GM12878 (cell line): ENCODE measurements at regions not wholly inside any gene's neighbourhood (a gene's known extent, or its start where the extent isn't known, plus 50 kb on each side); places are given as distances from the start of the nearest gene placed in this dataset.

Experiments
- ATAC-seq: fragments of 200-7000 bp; cut with Tn5 transposase; 3 replicates; pipeline ENCODE4 v1.9.1; 2020; ENCODE audit warnings: mild to moderate bottlenecking, moderate library complexity
- BruUV-seq: library from RNA; stranded (reverse); fragments of 400-500 nt; replicated peaks from 2 replicates; lab custom pipeline; 2021; lab: Mats Ljungman, UMichigan
- CTCF ChIA-PET: fragments of 300-600 bp; sonication (Branson Sonifier 250); formaldehyde crosslinking; extraction: SDS; loops from one replicate; lab custom pipeline; 2021; ENCODE audit warnings: inconsistent platforms; lab: Yijun Ruan, JAX
- POLR2A ChIA-PET: fragments of 350-600 bp; formaldehyde crosslinking; extraction: SDS; loops from one replicate; lab custom pipeline; 2021; ENCODE audit warnings: inconsistent platforms; lab: Charles Lee
- RAD21 ChIA-PET: fragments of 300-600 bp; sonication (Branson Sonifier 250); formaldehyde crosslinking; loops from one replicate; lab custom pipeline; 2023; ENCODE audit warnings: antibody characterized with exemption; ENCODE audit not compliant: unreplicated experiment; lab: Charles Lee
- SMC1A ChIA-PET: fragments of 300-600 bp; sonication (Branson Sonifier 250); formaldehyde crosslinking; loops from one replicate; lab custom pipeline; 2023; ENCODE audit not compliant: unreplicated experiment, uncharacterized antibody; lab: Charles Lee
- DNase-seq: peaks from one replicate; pipeline ENCODE4 v3.0.0-alpha.2; 2011; ENCODE audit warnings: low read depth, low spot score
- FAIRE-seq: peaks from 3 replicates; lab custom pipeline; 2011; peaks lifted over from hg19 to GRCh38; lab: Jason Lieb, UNC
- H2AFZ ChIP-seq: 2 replicates; pipeline ENCODE4 v1.6.0; 2011; ENCODE audit warnings: low read depth, low read length, control low read depth; ENCODE audit not compliant: control insufficient read depth
- H3K27ac ChIP-seq: 2 replicates; pipeline ENCODE4 v1.5.1; 2011; ENCODE audit warnings: control low read depth; ENCODE audit not compliant: control insufficient read depth, insufficient read depth
- H3K27me3 ChIP-seq, 2 experiments: replicated peaks in 1 of 2; 2 replicates each; pipeline versions ENCODE4 v1.6.0 to v1.6.1; 2011; ENCODE audit warnings: low read length in 1 of 2; ENCODE audit not compliant: control insufficient read depth in 2 of 2, insufficient read depth in 2 of 2
- H3K36me3 ChIP-seq, 2 experiments: 2 replicates each; pipeline ENCODE4 v1.5.1; 2011; ENCODE audit warnings: low read length in 1 of 2; ENCODE audit not compliant: control insufficient read depth in 2 of 2, insufficient read depth in 2 of 2
- H3K4me1 ChIP-seq: 2 replicates; pipeline ENCODE4 v1.6.1; 2011; ENCODE audit warnings: mild to moderate bottlenecking, low read length, moderate library complexity, mixed read lengths; ENCODE audit not compliant: control insufficient read depth, insufficient read depth
- H3K4me2 ChIP-seq: 2 replicates; pipeline ENCODE4 v1.6.0; 2011; ENCODE audit warnings: control low read depth; ENCODE audit not compliant: control insufficient read depth, insufficient read depth
- H3K4me3 ChIP-seq: fragments of 200-600 bp; sonication (generic); 2 replicates; pipeline ENCODE4 v1.5.1; 2016
- H3K79me2 ChIP-seq: 2 replicates; pipeline ENCODE4 v1.6.0; 2011; ENCODE audit warnings: low read length; ENCODE audit not compliant: control insufficient read depth, insufficient read depth
- H3K9ac ChIP-seq: 2 replicates; pipeline ENCODE4 v1.8.0; 2011; ENCODE audit warnings: low read length, control low read depth, mixed read lengths; ENCODE audit not compliant: control insufficient read depth, insufficient read depth
- H3K9me3 ChIP-seq: replicated peaks from 3 replicates; pipeline ENCODE4 v1.5.1; 2011; ENCODE audit warnings: mild to moderate bottlenecking, low read length; ENCODE audit not compliant: control insufficient read depth, insufficient read depth
- H4K20me1 ChIP-seq: 2 replicates; pipeline ENCODE4 v1.6.0; 2011; ENCODE audit not compliant: control insufficient read depth, insufficient read depth
- ATF2 ChIP-seq: IDR thresholded peaks from 2 replicates; pipeline ENCODE4 v1.6.1; 2012; ENCODE audit warnings: low read length, inconsistent platforms
- BRCA1 ChIP-seq: IDR thresholded peaks from 2 replicates; pipeline ENCODE4 v1.6.1; 2011; ENCODE audit warnings: low read depth, low read length, improper control_type of control experiment
- DPF2 ChIP-seq: fragments of 450-650 bp; IDR thresholded peaks from 2 replicates; pipeline ENCODE4 v1.6.1; 2017; ENCODE audit warnings: mild to moderate bottlenecking
- GABPA ChIP-seq: IDR thresholded peaks from 2 replicates; pipeline ENCODE4 v1.6.1; 2014; ENCODE audit warnings: antibody characterized with exemption, low read depth, mild to moderate bottlenecking, inconsistent platforms
- IRF4 ChIP-seq: IDR thresholded peaks from 2 replicates; pipeline ENCODE4 v1.6.1; 2011; ENCODE audit warnings: low read depth, low read length
- IRF5 ChIP-seq: fragments of 450-650 bp; IDR thresholded peaks from 2 replicates; pipeline ENCODE4 v1.6.1; 2017; ENCODE audit warnings: borderline replicate concordance
- REST ChIP-seq: IDR thresholded peaks from 2 replicates; pipeline ENCODE4 v1.6.1; 2012; ENCODE audit warnings: mild to moderate bottlenecking, low read depth, low read length
- SP1 ChIP-seq: IDR thresholded peaks from one replicate; pipeline ENCODE4 v1.6.1; 2011; ENCODE audit warnings: low read depth, low read length
- ZNF24 ChIP-seq: fragments of 450-650 bp; IDR thresholded peaks from 2 replicates; pipeline ENCODE4 v1.6.1; 2017; ENCODE audit warnings: antibody characterized with exemption, mild to moderate bottlenecking
- ZNF622 ChIP-seq: fragments of 450-650 bp; IDR thresholded peaks from 2 replicates; pipeline ENCODE4 v1.6.1; 2017; ENCODE audit warnings: mild to moderate bottlenecking, inconsistent platforms
- ZZZ3 ChIP-seq: IDR thresholded peaks from 2 replicates; pipeline ENCODE4 v1.6.1; 2011; ENCODE audit warnings: low read depth; ENCODE audit not compliant: control insufficient read depth, insufficient read length
- WGBS: methylation state at CpG from one replicate; pipeline ENCODE4 v1.1.6; 2016; ENCODE audit warnings: low lambda C conversion rate; ENCODE audit not compliant: insufficient replicate concordance, insufficient coverage; ENCODE audit errors: missing lambda C conversion rate; 5-methylcytosine and 5-hydroxymethylcytosine counted together
- in situ Hi-C: fragments of 300-500 bp; cut with MboI; formaldehyde crosslinking; loops from 9 replicates; pipeline ENCODE4 v1.14.3; 2018; ENCODE audit warnings: mixed read lengths
- intact Hi-C: fragments of 100-400 bp; cut with micrococcal nuclease; formaldehyde crosslinking; loops from one replicate; pipeline ENCODE4 v1.14.2; 2022; ENCODE audit not compliant: unreplicated experiment
- TF ChIP-seq, protein P1 (sequence below): fragments of 450-650 bp; IDR thresholded peaks from 2 replicates; pipeline ENCODE4 v1.6.1; 2016; ENCODE audit warnings: mild to moderate bottlenecking, moderate library complexity, borderline replicate concordance
- TF ChIP-seq, protein P2 (sequence below): fragments of 450-650 bp; IDR thresholded peaks from 2 replicates; pipeline ENCODE4 v1.6.1; 2017; ENCODE audit warnings: low read depth, mild to moderate bottlenecking, moderate library complexity

- H3K9me3 ChIP-seq = no peaks in the 10 kb centered on the region; the same call in 2 of the 3 replicates
- ChIA-PET SMC1A (no interaction called here), CTCF (interaction anchor here (0.6 kb wide), 1 partner anchor 385 kb away, joined by 3 read pairs; no protein-coding TSS in a partner anchor), POLR2A (no interaction called here), RAD21 (no interaction called here)
- H3K79me2 ChIP-seq = no peaks in the 10 kb centered on the region
- H3K36me3 ChIP-seq = no peaks in the 10 kb centered on the region
- no peak for FAIRE-seq
- no peaks in the 10 kb centered on the region for H3K27me3 ChIP-seq
- in situ Hi-C loops = no loop called here
- H3K4me1 ChIP-seq = no peaks in the 10 kb centered on the region
- H3K9ac ChIP-seq = no peak overlapping the region
- no peak overlapping the region for H3K4me2 ChIP-seq
- H4K20me1 ChIP-seq = no peaks in the 10 kb centered on the region
- ATAC-seq = no peak
- BruUV-seq = no TSS peak
- H3K27ac ChIP-seq = no peak overlapping the region
- no peak overlapping the region for H2AFZ ChIP-seq
- 18% methylated on average over 7 of the region's 7 CpGs for WGBS
- intact Hi-C loops = no loop called here
- DNase-seq = no peak
- no peak overlapping the region for H3K4me3 ChIP-seq
- TF ChIP-seq, protein P1, sequence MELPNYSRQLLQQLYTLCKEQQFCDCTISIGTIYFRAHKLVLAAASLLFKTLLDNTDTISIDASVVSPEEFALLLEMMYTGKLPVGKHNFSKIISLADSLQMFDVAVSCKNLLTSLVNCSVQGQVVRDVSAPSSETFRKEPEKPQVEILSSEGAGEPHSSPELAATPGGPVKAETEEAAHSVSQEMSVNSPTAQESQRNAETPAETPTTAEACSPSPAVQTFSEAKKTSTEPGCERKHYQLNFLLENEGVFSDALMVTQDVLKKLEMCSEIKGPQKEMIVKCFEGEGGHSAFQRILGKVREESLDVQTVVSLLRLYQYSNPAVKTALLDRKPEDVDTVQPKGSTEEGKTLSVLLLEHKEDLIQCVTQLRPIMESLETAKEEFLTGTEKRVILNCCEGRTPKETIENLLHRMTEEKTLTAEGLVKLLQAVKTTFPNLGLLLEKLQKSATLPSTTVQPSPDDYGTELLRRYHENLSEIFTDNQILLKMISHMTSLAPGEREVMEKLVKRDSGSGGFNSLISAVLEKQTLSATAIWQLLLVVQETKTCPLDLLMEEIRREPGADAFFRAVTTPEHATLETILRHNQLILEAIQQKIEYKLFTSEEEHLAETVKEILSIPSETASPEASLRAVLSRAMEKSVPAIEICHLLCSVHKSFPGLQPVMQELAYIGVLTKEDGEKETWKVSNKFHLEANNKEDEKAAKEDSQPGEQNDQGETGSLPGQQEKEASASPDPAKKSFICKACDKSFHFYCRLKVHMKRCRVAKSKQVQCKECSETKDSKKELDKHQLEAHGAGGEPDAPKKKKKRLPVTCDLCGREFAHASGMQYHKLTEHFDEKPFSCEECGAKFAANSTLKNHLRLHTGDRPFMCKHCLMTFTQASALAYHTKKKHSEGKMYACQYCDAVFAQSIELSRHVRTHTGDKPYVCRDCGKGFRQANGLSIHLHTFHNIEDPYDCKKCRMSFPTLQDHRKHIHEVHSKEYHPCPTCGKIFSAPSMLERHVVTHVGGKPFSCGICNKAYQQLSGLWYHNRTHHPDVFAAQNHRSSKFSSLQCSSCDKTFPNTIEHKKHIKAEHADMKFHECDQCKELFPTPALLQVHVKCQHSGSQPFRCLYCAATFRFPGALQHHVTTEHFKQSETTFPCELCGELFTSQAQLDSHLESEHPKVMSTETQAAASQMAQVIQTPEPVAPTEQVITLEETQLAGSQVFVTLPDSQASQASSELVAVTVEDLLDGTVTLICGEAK = no peak
- TF ChIP-seq IRF5 = no peak
- no peak for TF ChIP-seq SP1
- TF ChIP-seq ZZZ3 = no peak
- no peak for TF ChIP-seq IRF4
- TF ChIP-seq BRCA1 = no peak
- no peak for TF ChIP-seq ZNF622
- no peak for TF ChIP-seq DPF2
- no peak for TF ChIP-seq ZNF24
- no peak for TF ChIP-seq REST
- TF ChIP-seq, protein P2, sequence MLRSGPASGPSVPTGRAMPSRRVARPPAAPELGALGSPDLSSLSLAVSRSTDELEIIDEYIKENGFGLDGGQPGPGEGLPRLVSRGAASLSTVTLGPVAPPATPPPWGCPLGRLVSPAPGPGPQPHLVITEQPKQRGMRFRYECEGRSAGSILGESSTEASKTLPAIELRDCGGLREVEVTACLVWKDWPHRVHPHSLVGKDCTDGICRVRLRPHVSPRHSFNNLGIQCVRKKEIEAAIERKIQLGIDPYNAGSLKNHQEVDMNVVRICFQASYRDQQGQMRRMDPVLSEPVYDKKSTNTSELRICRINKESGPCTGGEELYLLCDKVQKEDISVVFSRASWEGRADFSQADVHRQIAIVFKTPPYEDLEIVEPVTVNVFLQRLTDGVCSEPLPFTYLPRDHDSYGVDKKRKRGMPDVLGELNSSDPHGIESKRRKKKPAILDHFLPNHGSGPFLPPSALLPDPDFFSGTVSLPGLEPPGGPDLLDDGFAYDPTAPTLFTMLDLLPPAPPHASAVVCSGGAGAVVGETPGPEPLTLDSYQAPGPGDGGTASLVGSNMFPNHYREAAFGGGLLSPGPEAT = no peak
- TF ChIP-seq ATF2 = no peak
- TF ChIP-seq GABPA = no peak
Measured at GRCh38 chr19:56918682-56919307, 78.3 kb upstream of the PEG3 start.
